Amniotic epithelial cell (primary cell): ENCODE measurements at regions not wholly inside any gene's neighbourhood (a gene's known extent, or its start where the extent isn't known, plus 50 kb on each side); places are given as distances from the start of the nearest gene placed in this dataset.
A peak's percentile ranks its signal among the peaks of the same experiment; 100 is the strongest.
"Not testable (repeated sequence)": the region's sequence is repeated elsewhere in the genome, so short reads cannot be mapped to it uniquely, and the experiment has no call there.

ENCODE experiments used
- DNase-seq: peaks from one replicate; pipeline ENCODE4 v3.0.0-alpha.2; 2010; ENCODE audit warnings: low read depth

DNA sequence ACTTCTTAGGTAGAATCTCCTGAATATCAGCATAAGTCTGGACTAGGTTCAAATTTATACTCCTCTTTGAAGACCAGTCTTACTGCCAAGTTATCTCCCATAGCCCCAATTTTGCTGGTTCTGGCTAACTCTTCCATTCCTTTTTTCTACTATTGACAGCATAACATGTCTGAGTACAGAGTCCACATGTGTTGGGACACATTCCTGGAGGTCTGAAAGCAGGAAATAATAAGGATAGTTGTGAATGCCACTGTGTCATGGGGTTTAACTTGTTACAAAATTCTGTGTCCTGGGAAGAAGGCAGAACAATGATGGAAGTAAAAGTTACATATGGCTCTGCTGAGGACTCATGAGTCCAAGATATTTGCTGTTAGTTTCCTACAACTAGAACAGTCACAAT lies 57.4 kb upstream of the ZBTB20 start:
- no peak for DNase-seq

GRCh38 chr3:115208066-115208750 lies 61.1 kb upstream of the ZBTB20 start:
- DNase-seq = no peak

GRCh38 chr3:115211810-115212492 lies 64.9 kb upstream of the ZBTB20 start:
- no peak for DNase-seq

- no peak for DNase-seq
These were observed 65.5 kb upstream of the ZBTB20 start for GRCh38 chr3:115212615-115213014.

- not testable (repeated sequence) for DNase-seq
These were observed 66.0 kb upstream of the ZBTB20 start for GRCh38 chr3:115213052-115213451.

DNA sequence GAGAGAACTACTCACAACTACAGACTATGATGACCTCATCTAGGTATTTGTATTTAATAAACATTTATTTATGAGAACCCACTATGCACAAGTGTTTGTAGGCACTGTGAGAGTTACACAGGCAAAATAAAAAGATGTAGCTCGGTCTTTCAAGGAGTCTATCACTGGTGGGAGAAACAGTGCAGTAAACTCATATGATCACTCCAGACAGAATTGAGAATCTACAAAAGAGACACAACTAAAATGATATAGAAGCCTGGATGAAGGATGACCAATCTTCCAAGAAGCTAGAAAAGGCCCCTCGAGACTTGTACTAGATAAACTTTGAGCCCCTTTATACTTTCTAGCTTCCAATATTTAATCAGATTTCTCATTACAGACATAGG lies 70.2 kb upstream of the ZBTB20 start:
- no peak for DNase-seq

DNA sequence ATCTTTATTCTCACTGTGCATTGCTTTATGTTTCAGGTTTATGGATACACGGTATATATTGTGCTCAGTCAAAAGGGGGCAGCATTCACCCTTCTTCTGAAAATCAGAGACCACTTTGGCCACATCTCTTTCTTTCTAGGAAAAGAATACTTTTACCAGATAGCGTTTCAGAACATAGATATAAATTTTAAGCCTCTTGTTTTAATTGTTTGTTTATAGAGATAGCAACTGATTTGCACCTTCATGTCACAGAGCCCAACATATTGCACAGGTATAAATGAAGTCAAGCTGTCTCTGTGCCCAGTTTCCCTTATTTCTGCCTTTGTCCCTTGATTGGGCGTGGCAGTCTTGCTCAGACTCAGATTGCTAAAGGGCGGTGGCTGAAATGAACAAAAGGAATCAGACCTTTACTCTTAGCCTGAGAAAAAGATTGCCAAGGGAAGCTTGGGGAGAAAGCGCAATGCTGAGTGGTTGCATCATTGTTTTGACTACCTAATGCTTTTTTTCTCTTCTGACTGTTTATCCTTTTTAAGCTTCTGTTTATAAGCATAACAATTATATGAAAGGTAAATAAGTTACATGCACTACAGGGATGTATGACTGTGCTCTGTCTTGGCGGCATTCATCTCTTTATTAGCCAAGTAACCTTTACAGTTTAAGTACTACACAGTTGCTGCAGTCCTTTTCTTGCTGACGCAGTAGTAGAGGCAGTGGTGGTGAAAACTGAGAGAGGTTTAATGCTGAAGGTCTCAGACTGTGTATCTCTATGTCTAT lies 70.8 kb upstream of the ZBTB20 start:
- peak; percentile 76 for DNase-seq

DNA sequence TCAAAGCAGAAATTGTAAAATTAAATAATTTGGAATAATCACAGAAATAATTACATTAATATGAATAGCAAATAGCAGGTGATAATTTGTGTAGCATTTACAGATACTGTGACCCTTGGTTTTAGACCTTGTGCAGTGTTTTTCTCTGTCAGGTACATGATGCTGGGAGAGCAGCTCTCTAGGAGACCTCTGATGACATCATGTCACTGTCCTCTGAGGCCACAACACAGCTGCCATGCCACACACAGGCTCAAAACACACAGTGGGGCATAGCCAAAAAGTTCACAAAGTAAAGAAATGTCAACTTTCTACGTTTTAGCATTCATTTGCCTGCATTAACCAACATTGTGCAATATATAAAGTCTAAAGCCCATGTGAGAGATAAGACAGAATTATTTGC lies 71.8 kb upstream of the ZBTB20 start:
- DNase-seq = peak; percentile 21

- DNase-seq = no peak
These were observed 77.6 kb upstream of the ZBTB20 start for GRCh38 chr3:115224687-115225086.

DNA sequence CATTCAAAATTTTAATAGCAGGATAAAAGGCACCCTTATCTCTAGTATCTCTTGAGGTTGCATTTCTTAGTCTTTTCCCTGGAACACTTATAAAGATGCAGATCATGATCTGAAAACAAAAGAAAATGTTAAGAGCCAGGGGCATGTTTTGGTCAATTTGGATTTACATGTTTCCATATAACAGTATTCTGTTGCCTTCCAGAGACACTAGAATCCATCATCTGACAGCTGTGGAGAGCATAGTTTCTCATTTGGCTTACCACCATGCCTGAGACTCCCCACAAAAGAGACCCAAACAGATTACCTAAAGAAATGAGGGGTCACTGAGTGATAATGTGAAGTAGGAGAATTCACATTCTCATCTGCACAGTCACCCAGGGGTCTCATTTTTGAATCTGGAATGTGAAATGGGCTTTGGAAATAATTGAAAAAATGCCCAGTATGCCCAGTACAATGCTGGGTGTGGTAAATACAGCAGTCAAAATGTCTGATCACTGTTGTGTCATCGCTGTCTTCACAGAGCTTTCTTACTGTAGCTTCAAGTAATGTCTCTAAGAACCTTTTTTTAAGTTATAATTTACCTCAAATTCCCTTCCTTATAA lies 79.9 kb upstream of the ZBTB20 start:
- DNase-seq = no peak

- DNase-seq = no peak
These were observed 80.4 kb upstream of the ZBTB20 start for GRCh38 chr3:115227461-115227860.

DNA sequence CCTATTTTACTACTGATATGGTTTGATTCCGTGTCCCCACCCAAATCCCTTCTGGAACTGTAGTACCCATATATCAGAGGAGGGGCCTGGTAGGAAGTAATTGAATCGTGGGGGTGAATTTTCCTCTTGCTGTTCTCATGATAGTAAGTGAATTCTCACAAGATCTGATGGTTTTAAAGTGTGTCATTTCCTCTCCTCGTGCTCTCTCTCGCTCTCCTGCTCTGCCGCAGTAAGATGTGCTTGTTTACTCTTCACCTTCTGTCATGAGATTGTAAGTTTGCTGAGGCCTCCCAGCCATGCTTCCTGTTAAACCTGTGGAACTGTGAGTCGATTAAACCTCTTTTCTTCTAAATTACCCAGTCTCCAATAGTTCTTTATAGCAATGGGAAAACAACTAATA lies 81.2 kb upstream of the ZBTB20 start:
- DNase-seq = no peak

GRCh38 chr3:115232167-115232566 lies 85.1 kb upstream of the ZBTB20 start:
- no peak for DNase-seq

DNA sequence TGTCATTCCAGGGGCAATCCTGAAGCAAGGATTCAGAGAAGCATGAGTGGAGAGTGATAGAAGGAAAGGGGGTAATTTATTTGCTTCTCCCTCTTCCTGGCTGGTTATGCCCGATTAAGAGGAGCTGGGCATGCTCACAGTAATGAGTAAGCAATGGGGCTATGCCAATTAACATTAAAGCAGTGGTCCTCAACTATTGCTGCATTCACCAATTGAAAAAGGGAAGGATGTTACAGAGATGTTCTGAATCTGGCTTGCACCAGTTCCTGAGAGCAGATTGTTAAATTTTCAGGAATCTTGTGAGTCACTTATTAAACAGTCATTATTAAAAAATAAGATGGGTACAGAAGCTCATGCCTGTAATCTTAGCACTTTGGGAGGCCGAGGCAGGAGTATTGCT lies 85.9 kb upstream of the ZBTB20 start:
- DNase-seq = no peak

DNA sequence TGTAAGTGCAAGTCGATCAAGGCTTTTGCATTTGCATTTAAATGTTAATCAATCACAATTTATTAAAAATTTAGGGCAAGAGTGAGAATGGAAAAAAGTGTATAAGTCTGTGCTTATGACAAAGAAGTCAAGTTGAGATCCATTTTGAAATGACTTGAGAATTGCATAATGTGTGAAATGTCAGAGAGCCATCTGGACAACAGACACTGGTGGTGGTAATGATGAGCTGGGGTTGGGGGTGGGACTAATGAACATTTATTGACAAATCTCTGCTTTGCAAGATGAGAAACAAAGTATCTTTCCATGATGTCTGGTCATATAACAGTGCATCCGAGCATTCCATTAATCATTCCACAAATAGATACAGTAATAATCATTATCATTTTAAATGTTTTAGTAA lies 89.4 kb upstream of the ZBTB20 start:
- DNase-seq = no peak

DNA sequence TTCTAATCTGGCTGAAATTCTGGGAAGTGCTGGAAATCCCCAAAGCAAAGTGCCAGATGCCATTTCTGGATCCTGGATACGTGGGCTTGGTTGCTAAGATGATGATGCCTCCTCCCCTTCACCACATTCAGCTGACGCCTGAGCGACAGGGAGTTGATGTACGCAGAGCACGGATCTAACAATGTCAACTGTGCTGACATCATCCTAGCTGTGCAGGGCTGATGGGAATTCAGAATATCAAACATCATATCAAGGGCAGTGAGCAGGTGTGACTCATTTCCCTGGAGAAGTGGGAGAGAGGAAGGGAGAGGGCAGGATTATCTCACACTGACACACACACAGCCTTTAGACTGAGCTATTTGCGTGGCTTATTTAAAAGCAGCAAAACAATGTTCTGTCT lies 92.6 kb upstream of the ZBTB20 start:
- DNase-seq = peak; percentile 99

- DNase-seq = no peak
These were observed 97.3 kb upstream of the ZBTB20 start for GRCh38 chr3:115244350-115244749.

GRCh38 chr3:115245438-115245837 lies 98.3 kb upstream of the ZBTB20 start:
- peak; percentile 99 for DNase-seq

GRCh38 chr3:115245899-115246298 lies 98.8 kb upstream of the ZBTB20 start:
- peak; percentile 83 for DNase-seq

- no peak for DNase-seq
These were observed 99.5 kb upstream of the ZBTB20 start for GRCh38 chr3:115246461-115247020.

DNA sequence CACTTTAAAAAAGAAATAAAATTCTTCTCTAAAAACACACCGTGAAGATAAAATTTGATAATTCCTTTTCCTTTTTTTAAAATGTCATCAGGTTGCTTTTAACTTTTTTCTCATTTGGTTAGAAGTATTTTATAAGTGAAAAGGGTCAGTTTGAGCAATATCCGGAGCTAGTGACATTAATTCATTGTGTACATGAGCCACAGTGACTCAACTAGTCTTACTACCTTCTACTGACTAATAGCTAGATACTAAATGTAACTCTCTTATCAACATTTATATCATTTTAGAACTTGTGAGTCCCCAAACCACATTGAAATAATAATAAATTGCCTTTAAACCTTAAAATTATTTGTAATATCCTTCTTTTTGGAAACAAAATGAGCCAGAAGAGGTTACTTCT lies 101.2 kb upstream of the ZBTB20 start:
- DNase-seq = peak; percentile 64

DNA sequence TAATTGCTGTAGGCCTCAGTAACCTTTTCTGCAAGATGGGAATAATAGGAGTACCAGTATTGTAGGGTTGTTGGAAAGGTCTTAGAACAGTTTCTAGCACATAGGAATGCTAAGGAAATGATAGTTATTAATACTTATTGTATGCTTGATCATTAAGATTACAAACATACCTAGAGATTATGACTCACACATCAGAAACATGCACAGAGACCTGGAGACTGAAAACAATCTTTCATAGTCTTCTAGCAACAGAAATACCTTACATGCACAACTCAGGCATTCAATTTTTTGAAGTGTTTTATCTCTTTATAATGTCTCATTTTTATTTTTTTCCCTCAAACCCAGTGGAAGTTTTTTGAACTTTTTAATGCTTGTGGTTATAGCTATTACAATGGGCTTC lies 104.4 kb upstream of the ZBTB20 start:
- no peak for DNase-seq
